ENCODE measurements at regions not wholly inside any gene's neighbourhood (a gene's known extent, or its start where the extent isn't known, plus 50 kb on each side); places are given as distances from the start of the nearest gene placed in this dataset.

GRCh38 chr9:129270903-129271431, 92.9 kb upstream of the IER5L start:
- TF ChIP-seq CTCF (IDR thresholded peaks at IDR 0.05) (no peak), POLR2A (IDR thresholded peaks at IDR 0.05) (no peak)
